A673 (cell line): ENCODE measurements at regions not wholly inside any gene's neighbourhood (a gene's known extent, or its start where the extent isn't known, plus 50 kb on each side); places are given as distances from the start of the nearest gene placed in this dataset.

Experiments used
- BruUV-seq: library from RNA; stranded (reverse); fragments of 400-500 nt; replicated peaks from 2 replicates; lab custom pipeline; 2021; lab: Mats Ljungman, UMichigan
- CTCF ChIA-PET: fragments of 300-600 bp; sonication (Branson Sonifier 250); formaldehyde crosslinking; loops from one replicate; lab custom pipeline; 2022; ENCODE audit warnings: antibody characterized with exemption; lab: Charles Lee
- POLR2A ChIA-PET: fragments of 300-600 bp; sonication (Branson Sonifier 250); formaldehyde crosslinking; loops from one replicate; lab custom pipeline; 2022; ENCODE audit warnings: antibody characterized with exemption; ENCODE audit not compliant: low non-redundant PET; lab: Charles Lee
- DNase-seq: peaks from one replicate; pipeline ENCODE4 v3.0.0-alpha.2; 2015; ENCODE audit warnings: low spot score
- H3K27ac ChIP-seq: fragments of 200-600 bp; sonication (generic); 2 replicates; pipeline ENCODE4 v1.5.1; 2016; ENCODE audit warnings: mixed run types, low read depth, mild to moderate bottlenecking, mixed read lengths, antibody characterized with exemption, low read length; ENCODE audit not compliant: poor library complexity, severe bottlenecking
- H3K27me3 ChIP-seq: fragments of 200-600 bp; sonication (generic); replicated peaks from 2 replicates; pipeline ENCODE4 v1.6.1; 2017; ENCODE audit warnings: mixed run types, low read depth, mild to moderate bottlenecking, mixed read lengths, antibody characterized with exemption, low read length; ENCODE audit not compliant: insufficient read depth, poor library complexity
- H3K36me3 ChIP-seq: fragments of 200-600 bp; sonication (generic); 2 replicates; pipeline ENCODE4 v1.6.1; 2016; ENCODE audit warnings: mixed run types, mild to moderate bottlenecking, mixed read lengths, antibody characterized with exemption, low read length; ENCODE audit not compliant: insufficient read depth, poor library complexity, severe bottlenecking
- H3K4me1 ChIP-seq: fragments of 200-600 bp; sonication (generic); 2 replicates; pipeline ENCODE4 v1.6.1; 2017; ENCODE audit warnings: mixed run types, mild to moderate bottlenecking, mixed read lengths, antibody characterized with exemption, low read length; ENCODE audit not compliant: insufficient read depth, poor library complexity, severe bottlenecking
- H3K4me3 ChIP-seq: fragments of 200-600 bp; sonication (generic); 2 replicates; pipeline ENCODE4 v1.5.1; 2016; ENCODE audit warnings: low read depth, mixed run types, mild to moderate bottlenecking, mixed read lengths, low read length; ENCODE audit not compliant: poor library complexity, severe bottlenecking
- H3K9me3 ChIP-seq: fragments of 200-600 bp; sonication (generic); 2 replicates; pipeline ENCODE4 v1.6.1; 2016; ENCODE audit warnings: mixed run types, low read depth, mild to moderate bottlenecking, mixed read lengths, antibody characterized with exemption, low read length; ENCODE audit not compliant: poor library complexity, severe bottlenecking
- CTCF ChIP-seq: fragments of 300-800, 200-600 bp; sonication (generic); conservative IDR thresholded peaks from 2 replicates; pipeline ENCODE4 v1.5.1; 2017; ENCODE audit warnings: low read depth, mild to moderate bottlenecking, antibody characterized with exemption, low read length, moderate library complexity, mixed read lengths
- EZH2 ChIP-seq: fragments of 200-600 bp; sonication (generic); IDR thresholded peaks from 2 replicates; pipeline ENCODE4 v1.6.1; 2017; ENCODE audit warnings: borderline replicate concordance, low read depth, mild to moderate bottlenecking, mixed read lengths, antibody characterized with exemption, low read length; ENCODE audit not compliant: poor library complexity, severe bottlenecking
- intact Hi-C: fragments of 100-400 bp; cut with micrococcal nuclease; formaldehyde crosslinking; loops from one replicate; pipeline ENCODE4 v1.10.0; 2022; ENCODE audit not compliant: unreplicated experiment

DNA sequence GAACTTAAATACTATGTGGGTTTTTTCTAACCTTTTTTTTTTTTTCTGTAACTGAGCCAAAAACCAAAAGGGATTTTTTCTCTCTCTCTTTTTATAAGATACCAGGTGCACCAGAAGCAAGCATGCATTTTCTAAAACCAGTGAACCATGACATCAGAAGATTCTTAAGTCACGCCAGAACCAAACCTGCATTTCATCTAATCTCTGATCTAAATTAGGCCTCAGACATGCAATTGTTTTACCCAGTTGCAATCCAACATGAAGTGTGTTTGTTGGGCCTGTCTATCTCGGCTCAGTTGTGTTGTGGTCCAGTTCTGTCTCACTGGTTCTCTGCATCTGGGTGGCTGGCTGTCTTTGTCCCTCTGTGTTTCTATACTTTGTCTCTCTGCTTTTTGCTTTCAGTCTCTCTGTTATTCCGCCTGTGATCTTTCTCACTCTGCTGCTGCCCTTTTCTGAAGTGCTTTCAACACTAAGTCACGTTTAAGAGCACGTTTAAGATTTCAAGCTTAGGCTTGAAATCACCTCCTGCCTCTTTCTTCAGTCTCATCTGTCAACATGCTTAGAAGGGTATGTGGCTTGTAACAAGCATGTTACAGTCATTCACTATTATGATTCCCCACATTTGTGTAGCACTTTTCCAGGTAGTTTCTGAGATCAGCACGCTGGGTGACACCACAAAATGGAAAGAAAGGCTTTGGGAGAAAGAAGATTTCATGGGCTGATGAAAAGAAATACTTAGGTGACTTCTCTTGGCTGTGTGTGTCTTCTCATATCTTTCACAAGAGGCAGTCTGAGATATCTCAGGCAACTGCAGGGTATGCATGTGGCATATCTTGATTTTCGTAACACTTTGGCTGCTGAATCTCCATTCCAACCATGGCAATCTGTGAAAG is 488.9 kb downstream of the SHISA9 start:
- no peak for DNase-seq
- no peaks in the 10 kb centered on the region for H3K27me3 ChIP-seq
- intact Hi-C loops: no loop called here
- TF ChIP-seq EZH2: no peak
- TF ChIP-seq CTCF: no peak
- BruUV-seq: no TSS peak
- CTCF ChIA-PET: no interaction called here
- H3K4me1 ChIP-seq: no peaks in the 10 kb centered on the region
- peaks cover 18% of the 10 kb centered on the region for H3K9me3 ChIP-seq
- POLR2A ChIA-PET: no interaction called here
- H3K4me3 ChIP-seq: no peak overlapping the region
- no peak overlapping the region for H3K27ac ChIP-seq
- H3K36me3 ChIP-seq: no peaks in the 10 kb centered on the region

DNA sequence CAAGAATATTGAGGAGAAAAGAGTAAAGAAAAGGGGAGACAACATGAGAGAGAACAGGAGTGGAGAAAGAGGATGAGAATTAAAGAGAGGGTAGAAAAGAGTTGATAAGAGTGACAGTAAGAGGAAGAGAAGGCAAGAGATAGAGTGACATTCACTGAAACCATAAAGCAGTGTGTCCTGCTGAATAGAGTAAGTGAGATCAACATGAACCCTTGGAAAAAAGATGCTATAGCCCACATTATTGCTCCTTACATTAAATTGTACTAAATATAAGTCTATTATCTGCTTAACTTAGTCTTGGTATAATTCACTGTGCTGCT is 489.5 kb downstream of the SHISA9 start:
- POLR2A ChIA-PET: no interaction called here
- CTCF ChIA-PET: no interaction called here
- intact Hi-C loops: no loop called here
- H3K4me3 ChIP-seq: no peak overlapping the region
- no peaks in the 10 kb centered on the region for H3K36me3 ChIP-seq
- H3K27ac ChIP-seq: no peak overlapping the region
- BruUV-seq: no TSS peak
- no peak for DNase-seq
- H3K9me3 ChIP-seq: peaks cover 13% of the 10 kb centered on the region
- H3K4me1 ChIP-seq: no peaks in the 10 kb centered on the region
- H3K27me3 ChIP-seq: no peaks in the 10 kb centered on the region
- no peak for TF ChIP-seq EZH2
- TF ChIP-seq CTCF: no peak

DNA sequence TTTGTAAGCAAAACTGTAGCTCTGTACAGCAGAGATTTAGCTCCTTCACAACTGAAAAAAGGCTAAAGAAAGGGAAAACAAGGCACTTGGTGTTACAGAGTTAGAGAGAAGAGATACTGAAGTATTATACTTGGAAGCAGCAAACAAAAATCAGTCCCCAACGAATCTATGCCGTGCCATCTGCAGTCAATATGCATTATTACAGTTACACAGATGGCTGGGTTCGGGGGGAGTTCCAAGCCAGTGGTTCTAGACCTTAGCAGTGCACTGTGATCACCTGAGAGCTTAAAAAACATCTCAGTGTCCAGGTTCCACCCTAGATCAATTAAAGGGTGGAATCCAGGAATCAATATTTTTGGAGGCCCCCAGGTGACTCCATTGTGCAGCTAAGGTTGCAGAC is 489.9 kb downstream of the SHISA9 start:
- Histone ChIP-seq H3K36me3 (no peaks in the 10 kb centered on the region), H3K9me3 (peaks cover 9% of the 10 kb centered on the region), H3K4me3 (no peak overlapping the region), H3K27me3 (no peaks in the 10 kb centered on the region), H3K27ac (no peak overlapping the region), H3K4me1 (no peaks in the 10 kb centered on the region)
- TF ChIP-seq EZH2 (no peak), CTCF (no peak)
- DNase-seq: no peak
- intact Hi-C loops: no loop called here
- ChIA-PET CTCF (no interaction called here), POLR2A (no interaction called here)
- no TSS peak for BruUV-seq
